Cerebellar cortex (tissue), 1 donor: ENCODE measurements at regions not wholly inside any gene's neighbourhood (a gene's known extent, or its start where the extent isn't known, plus 50 kb on each side); places are given as distances from the start of the nearest gene placed in this dataset.
"Not testable (repeated sequence)": the region's sequence is repeated elsewhere in the genome, so short reads cannot be mapped to it uniquely, and the experiment has no call there.

Experiments
- DNase-seq: peaks from one replicate; pipeline ENCODE4 v3.0.0-alpha.2; 2015; ENCODE audit warnings: low spot score

GRCh38 chr21:35982717-35983116, 77.6 kb downstream of the SETD4 start:
- DNase-seq, result no peak

GRCh38 chr21:35981514-35982070, 78.7 kb downstream of the SETD4 start:
- no peak for DNase-seq

- DNase-seq, result no peak
Observed at GRCh38 chr21:35980821-35981220, 79.5 kb downstream of the SETD4 start.

- not testable (repeated sequence) for DNase-seq
Observed at GRCh38 chr21:35977860-35978259, 82.5 kb downstream of the SETD4 start.

GRCh38 chr21:35976929-35977328, 83.4 kb downstream of the SETD4 start:
- no peak for DNase-seq

- no peak for DNase-seq
Observed at GRCh38 chr21:35976481-35976880, 83.8 kb downstream of the SETD4 start.

GRCh38 chr21:35974775-35975174, 85.6 kb downstream of the SETD4 start:
- no peak for DNase-seq

- no peak for DNase-seq
Observed at GRCh38 chr21:35971824-35972223, 88.5 kb downstream of the SETD4 start.

- DNase-seq, result no peak
Observed at GRCh38 chr21:35969281-35969680, 91.0 kb downstream of the SETD4 start.

- no peak for DNase-seq
Observed at GRCh38 chr21:35968564-35968963, 91.8 kb downstream of the SETD4 start.

- DNase-seq, result no peak
Observed at GRCh38 chr21:35965699-35966098, 94.6 kb downstream of the SETD4 start.

- no peak for DNase-seq
Observed at GRCh38 chr21:35963920-35964451, 96.3 kb downstream of the SETD4 start.

- DNase-seq, result no peak
Observed at GRCh38 chr21:35962917-35963316, 97.4 kb downstream of the SETD4 start.

- DNase-seq, result no peak
Observed at GRCh38 chr21:35954066-35954465, 106.3 kb downstream of the SETD4 start.

GRCh38 chr21:35953597-35953996, 106.7 kb downstream of the SETD4 start:
- no peak for DNase-seq

- DNase-seq, result no peak
Observed at GRCh38 chr21:35952651-35953340, 107.5 kb downstream of the SETD4 start.

GRCh38 chr21:35948982-35949381, 111.3 kb downstream of the SETD4 start:
- no peak for DNase-seq

GRCh38 chr21:35945089-35945671, 115.1 kb downstream of the SETD4 start:
- DNase-seq, result no peak

- DNase-seq, result no peak
Observed at GRCh38 chr21:35943752-35944151, 116.6 kb downstream of the SETD4 start.

- DNase-seq, result no peak
Observed at GRCh38 chr21:35942211-35943144, 117.8 kb downstream of the SETD4 start.

- peak; percentile 66 for DNase-seq
Observed at GRCh38 chr21:35940074-35940927, 120.0 kb downstream of the SETD4 start.
